SW480 (cell line): ENCODE measurements at regions not wholly inside any gene's neighbourhood (a gene's known extent, or its start where the extent isn't known, plus 50 kb on each side); places are given as distances from the start of the nearest gene placed in this dataset.
"Not testable (repeated sequence)": the region's sequence is repeated elsewhere in the genome, so short reads cannot be mapped to it uniquely, and the experiment has no call there.

ENCODE experiments used
- DNase-seq: peaks from one replicate; pipeline ENCODE4 v3.0.0-alpha.2; 2016; ENCODE audit warnings: low spot score

DNA sequence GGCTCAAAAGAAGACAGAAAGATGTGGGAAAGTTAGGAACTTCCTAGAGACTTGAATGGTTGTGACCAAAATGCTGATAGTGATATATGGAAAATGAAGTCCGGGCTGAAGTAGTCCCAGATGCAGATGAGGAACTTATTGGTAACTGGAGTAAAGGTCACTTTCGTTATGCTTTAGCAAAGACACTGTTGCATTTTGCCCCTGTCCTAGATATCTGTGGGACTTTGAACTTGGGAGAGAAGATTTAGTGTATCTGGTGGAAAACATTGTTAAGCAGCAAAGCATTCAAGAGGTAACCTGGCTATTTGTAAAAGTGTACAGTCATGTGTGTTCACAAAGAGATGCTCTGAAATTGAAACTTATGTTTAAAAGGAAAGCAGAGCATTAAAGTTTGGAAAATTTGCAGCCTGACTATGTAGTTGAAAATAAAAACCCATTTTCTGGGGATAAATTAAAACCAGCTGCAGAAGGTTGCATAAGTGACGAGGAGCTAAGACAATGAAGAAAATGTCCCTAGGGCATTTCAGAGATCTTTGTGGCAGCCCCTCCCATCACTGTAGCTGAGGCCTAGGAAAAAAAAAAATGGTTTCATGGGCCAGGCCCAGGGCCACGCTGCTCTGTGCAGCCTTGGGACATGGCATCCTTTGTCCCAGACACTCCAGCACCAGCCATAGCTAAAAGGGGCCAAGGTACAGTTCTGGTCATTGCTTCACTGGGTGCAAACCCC, 1692.2 kb downstream of the HACE1 start:
- DNase-seq = no peak

DNA sequence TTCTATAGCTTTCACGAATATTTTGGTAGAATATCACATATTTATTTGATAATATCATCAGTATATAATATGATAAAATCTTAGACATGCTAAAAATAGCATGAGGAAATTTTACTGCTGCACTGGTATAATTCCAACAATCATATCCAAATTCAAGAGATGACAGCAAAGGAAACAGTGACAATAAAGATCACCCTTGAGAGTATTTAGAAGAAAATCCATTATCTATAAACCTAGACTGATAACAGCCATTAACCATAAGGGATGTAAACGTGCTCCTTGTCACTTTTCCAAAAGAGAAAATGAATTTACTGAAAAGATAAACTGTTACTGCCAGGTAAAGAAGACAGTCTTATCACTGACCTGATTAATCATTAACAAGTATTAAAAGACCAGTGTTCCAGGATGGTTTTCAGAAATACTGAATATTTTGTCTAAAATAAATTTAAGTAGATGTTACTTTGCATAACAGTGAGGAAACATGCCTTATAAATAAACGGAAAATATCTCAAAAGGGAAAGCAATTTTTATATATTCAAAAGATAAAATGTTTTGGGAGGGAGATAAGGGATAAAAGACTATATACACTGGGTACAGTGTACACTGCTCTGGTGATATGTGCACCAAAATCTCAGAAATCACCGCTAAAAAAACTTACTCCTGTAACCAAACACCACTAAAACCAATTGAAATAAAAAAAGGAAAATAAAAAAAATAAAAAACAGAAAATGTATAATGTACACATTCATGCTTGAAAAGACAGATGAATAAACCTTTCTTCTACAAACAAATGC, 1704.7 kb downstream of the HACE1 start:
- DNase-seq = no peak

- DNase-seq = no peak
These were observed 1706.7 kb downstream of the HACE1 start for GRCh38 chr6:103153016-103153415.

- no peak for DNase-seq
These were observed 1716.8 kb downstream of the HACE1 start for GRCh38 chr6:103142902-103143301.

- no peak for DNase-seq
These were observed 1719.3 kb downstream of the HACE1 start for GRCh38 chr6:103140308-103141027.

GRCh38 chr6:103139377-103139776, 1720.3 kb downstream of the HACE1 start:
- DNase-seq = no peak

- no peak for DNase-seq
These were observed 1731.0 kb downstream of the GRIK2 start for GRCh38 chr6:103124471-103124870.

DNA sequence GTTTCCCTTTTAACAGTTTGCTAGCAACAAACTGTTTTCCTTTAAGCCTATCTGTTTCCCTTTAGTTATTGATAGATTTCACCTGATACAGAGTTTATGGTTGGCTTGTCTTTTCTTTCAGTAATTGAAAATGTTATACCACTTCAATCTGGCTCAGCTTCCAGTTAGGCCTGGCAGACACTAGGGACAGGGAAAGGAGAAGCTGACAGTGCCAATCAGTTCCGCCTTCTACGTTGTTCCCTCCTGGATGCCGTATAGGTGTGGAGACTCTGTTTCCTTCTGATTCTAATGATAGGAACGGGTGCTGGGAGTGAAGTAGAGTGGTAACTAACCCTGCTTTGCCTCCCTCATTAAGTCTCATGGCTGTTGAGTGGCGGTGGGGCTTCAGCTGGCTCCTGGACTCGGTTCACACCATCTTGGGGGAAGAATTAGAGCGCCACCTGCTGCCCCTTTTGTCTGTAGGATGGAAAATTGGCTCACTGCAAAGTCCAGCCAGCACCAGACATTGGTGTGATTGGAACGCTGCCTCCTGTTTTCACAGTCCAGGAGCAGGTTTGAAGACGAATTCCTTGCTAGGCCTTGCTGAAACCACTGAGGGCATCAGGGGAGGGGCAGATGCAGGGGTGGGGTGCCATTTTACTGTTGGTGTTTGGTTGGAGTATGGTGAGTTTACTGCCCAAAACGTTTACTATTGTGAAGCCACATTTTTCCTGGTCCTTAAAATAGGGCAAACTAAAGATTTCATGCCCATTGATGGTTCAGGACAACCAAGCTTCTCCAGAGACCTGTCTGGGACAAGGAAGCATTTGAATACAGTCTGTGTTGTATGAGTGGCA, 1729.5 kb downstream of the GRIK2 start:
- DNase-seq = peak; percentile 29

GRCh38 chr6:103119056-103119455, 1725.5 kb downstream of the GRIK2 start:
- no peak for DNase-seq

GRCh38 chr6:103114582-103114981, 1721.1 kb downstream of the GRIK2 start:
- no peak for DNase-seq

DNA sequence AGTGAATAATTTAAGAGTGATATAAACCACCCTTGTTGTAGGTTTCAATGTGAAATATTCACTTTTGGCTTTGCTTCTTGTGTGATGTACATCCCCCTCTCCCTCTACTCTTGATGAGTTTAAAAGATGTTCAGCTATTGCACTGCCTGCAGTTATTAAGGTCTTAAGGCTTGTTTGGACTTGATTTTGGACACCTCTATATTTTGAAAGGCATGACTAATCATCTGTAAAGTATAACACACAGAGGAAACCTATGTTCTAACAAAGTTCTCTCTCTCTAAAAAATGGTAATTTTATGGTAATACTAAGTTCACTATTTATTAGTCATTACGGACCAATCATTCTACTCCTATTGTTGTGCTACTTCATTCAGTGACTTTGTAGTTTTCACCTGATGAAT, 1719.9 kb downstream of the GRIK2 start:
- DNase-seq = no peak

DNA sequence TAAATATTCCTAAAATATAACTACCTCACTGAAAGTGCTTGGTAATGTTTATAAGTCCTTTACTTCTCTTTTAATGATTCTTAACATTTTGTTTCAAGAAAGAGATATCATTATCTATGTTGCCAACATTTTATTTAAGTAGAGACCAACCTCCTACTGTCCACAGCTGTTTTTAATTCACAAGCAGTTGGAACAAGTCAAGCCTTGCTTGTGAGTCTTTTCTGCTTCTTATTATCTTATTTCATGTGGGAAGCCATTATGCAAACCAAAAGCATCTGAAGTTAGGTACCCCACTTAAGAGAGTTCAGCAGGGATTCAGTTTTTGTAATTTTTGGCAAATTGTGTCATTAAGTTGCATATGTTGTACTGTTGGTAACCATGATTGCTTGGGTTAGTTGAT, 1714.5 kb downstream of the GRIK2 start:
- no peak for DNase-seq

- DNase-seq = no peak
These were observed 1712.2 kb downstream of the GRIK2 start for GRCh38 chr6:103105686-103106085.

DNA sequence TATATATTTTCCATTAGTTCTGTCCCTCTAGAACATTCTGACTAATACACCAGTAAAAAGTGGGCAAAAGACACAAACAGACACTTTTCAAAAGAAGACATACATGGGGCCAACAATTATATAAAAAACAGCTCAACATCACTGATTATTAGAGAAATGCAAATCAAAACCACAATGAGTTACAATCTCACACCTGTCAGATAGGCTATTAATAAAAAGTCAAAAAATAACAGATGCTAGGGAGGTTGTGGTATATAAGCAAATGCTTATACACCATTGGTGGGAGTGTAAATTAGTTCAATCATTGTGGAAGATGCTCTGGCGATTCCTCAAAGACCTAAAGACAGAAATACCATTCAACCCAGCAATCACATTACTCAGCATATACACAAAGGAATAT, 1707.8 kb downstream of the GRIK2 start:
- DNase-seq = no peak

GRCh38 chr6:103092414-103092813, 1698.9 kb downstream of the GRIK2 start:
- DNase-seq = not testable (repeated sequence)

DNA sequence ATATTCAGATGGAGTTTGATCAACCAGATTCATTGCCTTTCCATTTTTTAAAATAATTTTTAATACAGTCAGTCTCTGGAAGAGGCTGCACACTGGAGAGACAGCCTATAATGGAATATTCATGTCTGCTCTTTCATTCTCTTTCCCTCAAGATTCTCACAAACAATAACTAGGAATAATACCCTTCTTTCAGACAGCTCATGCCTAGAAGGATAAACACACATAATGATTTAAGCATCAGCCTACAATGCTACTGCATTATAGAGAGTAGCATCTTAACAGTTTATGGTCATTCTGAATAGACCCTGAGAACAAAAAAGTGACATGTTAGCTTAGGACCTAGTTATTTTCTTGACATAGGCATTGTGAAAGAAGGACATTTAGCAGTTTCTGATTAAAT, 1692.3 kb downstream of the GRIK2 start:
- DNase-seq = no peak

DNA sequence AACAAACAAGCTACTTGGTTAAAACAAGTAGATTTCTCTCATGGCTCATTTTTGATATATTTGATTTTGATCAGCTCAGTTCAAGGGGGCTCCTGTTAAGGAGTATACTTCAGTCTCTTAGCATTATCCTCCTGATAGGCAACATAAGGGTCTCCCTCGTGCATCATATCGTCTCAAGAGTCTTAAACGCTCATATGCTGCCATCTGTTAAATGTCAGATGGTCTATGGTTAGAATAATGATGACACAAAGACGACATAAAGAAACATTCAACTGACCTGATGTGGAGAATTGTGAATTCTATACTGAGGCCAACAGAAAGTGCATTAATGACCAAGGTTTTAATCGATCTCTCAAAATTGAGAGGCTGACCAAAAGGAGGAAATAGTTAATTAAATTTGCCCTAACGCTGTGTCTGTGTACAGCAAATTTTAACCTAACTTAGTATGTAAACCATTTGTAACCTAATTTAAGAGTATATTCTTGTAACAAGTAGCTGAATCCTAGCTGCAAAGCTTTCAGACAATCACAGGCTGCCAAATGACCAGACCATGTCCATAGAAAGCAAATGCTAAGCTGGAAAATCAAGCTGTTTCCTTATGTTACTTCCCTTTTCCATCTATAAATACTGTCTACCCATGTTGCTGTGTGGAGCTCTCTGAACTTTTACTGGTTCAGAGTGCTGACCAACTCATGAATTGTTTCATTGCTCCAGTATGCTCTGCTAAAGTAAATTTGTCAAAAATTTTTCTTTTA, 1688.5 kb downstream of the GRIK2 start:
- DNase-seq = no peak

GRCh38 chr6:103081126-103081525, 1687.6 kb downstream of the GRIK2 start:
- no peak for DNase-seq

DNA sequence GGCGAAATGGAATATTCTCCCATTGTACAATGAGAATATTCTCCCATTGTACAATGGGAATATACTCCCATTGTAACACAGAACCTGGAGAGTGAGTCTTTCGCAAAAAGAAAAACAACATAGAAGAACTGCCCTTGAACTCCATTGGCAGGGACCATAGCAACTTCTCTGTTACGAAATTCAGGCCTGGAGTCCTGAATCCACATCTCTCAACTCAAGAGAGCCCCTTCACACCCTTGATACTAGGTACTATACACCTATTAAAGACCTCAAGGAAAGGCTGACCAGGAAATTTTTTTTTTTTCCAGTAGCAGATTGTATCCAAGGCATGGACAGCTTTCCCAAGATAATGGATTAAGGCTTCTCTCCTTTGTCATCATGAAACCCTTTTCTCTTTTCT, 1687.0 kb downstream of the GRIK2 start:
- no peak for DNase-seq

DNA sequence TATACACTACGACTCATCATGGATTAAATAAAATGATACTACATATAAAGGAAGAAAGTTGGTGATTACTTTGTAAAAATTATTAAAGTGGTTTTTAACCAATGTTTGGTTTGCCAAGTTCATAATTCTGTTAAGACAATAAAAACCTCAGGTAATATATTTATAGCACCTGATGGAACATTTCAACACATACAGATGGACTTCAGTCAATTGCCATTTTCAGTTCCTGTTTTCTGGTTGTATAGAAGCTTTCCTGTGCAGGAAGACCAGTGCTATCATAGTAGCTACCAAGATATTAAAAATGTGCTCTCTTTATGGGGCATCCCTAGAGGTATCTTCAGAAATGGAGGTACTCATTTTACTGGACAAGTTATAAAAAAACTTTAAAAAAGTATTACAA, 1686.4 kb downstream of the GRIK2 start:
- no peak for DNase-seq

- DNase-seq = no peak
These were observed 1668.6 kb downstream of the GRIK2 start for GRCh38 chr6:103062136-103062535.
